Spleen (tissue), 11 donors: ENCODE measurements at regions not wholly inside any gene's neighbourhood (a gene's known extent, or its start where the extent isn't known, plus 50 kb on each side); places are given as distances from the start of the nearest gene placed in this dataset.

Source experiments
- DNase-seq: peaks from one replicate; pipeline ENCODE4 v3.0.0-alpha.2; 2020
- H3K27ac ChIP-seq, 8 donors: fragments of 200-600 bp; sonication (generic) in 7 of 8; 1 replicate in 4 of 8; 2 replicates in 4 of 8; pipeline versions ENCODE4 v1.5.0 to v1.8.0; 2016 to 2021; ENCODE audit warnings: inconsistent platforms in 4 of 8, mild to moderate bottlenecking in 4 of 8, moderate library complexity in 1 of 8
- H3K27me3 ChIP-seq, 7 donors: fragments of 200-600 bp; sonication (generic) in 6 of 7; replicated peaks in 1 of 7; 1 replicate in 4 of 7; 2 replicates in 3 of 7; pipeline versions ENCODE4 v1.5.0 to v1.8.0; 2016 to 2021; ENCODE audit warnings: inconsistent platforms in 3 of 7, mild to moderate bottlenecking in 1 of 7
- H3K36me3 ChIP-seq, 6 donors: fragments of 200-600 bp; sonication (generic) in 5 of 6; 1 replicate in 4 of 6; 2 replicates in 2 of 6; pipeline versions ENCODE4 v1.5.0 to v1.8.0; 2016 to 2021; ENCODE audit warnings: inconsistent platforms in 2 of 6
- H3K4me1 ChIP-seq, 6 donors: fragments of 200-600 bp; sonication (generic) in 5 of 6; 1 replicate in 3 of 6; 2 replicates in 3 of 6; pipeline versions ENCODE4 v1.5.0 to v1.8.0; 2016 to 2021; ENCODE audit warnings: inconsistent platforms in 3 of 6
- H3K4me3 ChIP-seq, 8 donors: fragments of 200-600 bp; sonication (generic) in 7 of 8; 1 replicate in 4 of 8; 2 replicates in 4 of 8; pipeline versions ENCODE4 v1.5.0 to v1.8.0; 2016 to 2021; ENCODE audit warnings: inconsistent platforms in 4 of 8, mild to moderate bottlenecking in 4 of 8, moderate library complexity in 2 of 8
- H3K9me3 ChIP-seq, 8 donors: fragments of 200-600 bp; sonication (generic) in 7 of 8; 1 replicate in 4 of 8; 2 replicates in 4 of 8; pipeline versions ENCODE4 v1.5.0 to v1.8.0; 2016 to 2021; ENCODE audit warnings: inconsistent platforms in 4 of 8
- POLR2A ChIP-seq, 3 donors: fragments of 450-650 bp; IDR thresholded peaks; one replicate each; pipeline ENCODE4 v1.5.1; 2017; ENCODE audit warnings: antibody characterized with exemption in 3 of 3, mild to moderate bottlenecking in 1 of 3
- POLR2AphosphoS5 ChIP-seq, 3 donors: sonication (generic); formaldehyde crosslinking; IDR thresholded peaks; one replicate each; pipeline ENCODE4 v1.5.1; 2017; ENCODE audit warnings: antibody characterized with exemption in 3 of 3
- WGBS, 5 donors: extraction: QIAGEN DNeasy Blood & Tissue Kit in 3 of 5; methylation state at CpG; one replicate each; pipeline versions ENCODE4 v1.1.5 to v1.1.7; 2013 to 2018; 5-methylcytosine and 5-hydroxymethylcytosine counted together
- intact Hi-C: fragments of 100-400 bp; cut with DNase I; formaldehyde crosslinking; loops from one replicate; pipeline ENCODE4 v1.15.0; 2023; ENCODE audit warnings: low total_unique reads
- TF ChIP-seq, protein P1 (sequence below), 11 experiments: fragments of 200-600 bp in 7 of 11; fragments of 450-650 bp in 4 of 11; sonication (generic) in 4 of 11; IDR thresholded peaks in 8 of 11; conservative IDR thresholded peaks in 3 of 11; 1 replicate in 7 of 11; 2 replicates in 4 of 11; pipeline versions ENCODE4 v1.4.0 to v1.8.0; 2016 to 2021; ENCODE audit warnings: antibody characterized with exemption in 11 of 11, inconsistent platforms in 4 of 11, mild to moderate bottlenecking in 1 of 11
- donor health status: healthy with polysubstance abuse.
- donor health status: DM: no; HTN: no; CAD: no; lungs with moderate emphysema.
- donor health status: DM: no; HTN: no; CAD: no.
- donor health status: Bipolar disorder and iron deficiency.
- donor health status: healthy.
- donor health status: DM: no; HTN: no; CAD: no.
- donor health status: DM: yes; HTN: yes; CAD: no.

DNA sequence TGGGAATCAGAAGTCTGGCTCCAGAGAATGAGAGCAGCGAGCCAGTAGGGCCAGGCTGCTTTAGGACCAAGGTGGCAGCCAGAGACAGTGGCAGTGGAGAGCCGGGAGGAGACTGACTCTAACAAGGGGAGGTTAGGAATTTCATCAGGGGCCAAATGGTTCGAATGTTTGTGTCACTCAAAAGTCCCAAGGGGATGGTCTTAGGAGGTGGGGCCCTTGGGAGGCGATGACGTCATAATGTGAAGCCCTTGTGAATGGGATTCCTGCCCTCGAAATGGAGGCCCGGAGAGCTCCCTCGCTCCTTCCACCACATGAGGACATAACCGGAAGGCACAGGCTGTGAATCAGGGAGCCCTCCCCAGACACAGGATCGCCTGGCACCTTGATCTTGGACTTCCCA is 299.7 kb downstream of the QKI start:
- Histone ChIP-seq H3K4me3 (no peak overlapping the region), H3K9me3 (no peaks in the 10 kb centered on the region), H3K4me1 (peaks cover 10 to 68% (median 40%) of the 10 kb centered on the region in 6 donors), H3K27me3 (no peaks in the 10 kb centered on the region), H3K36me3 (no peaks in the 10 kb centered on the region), H3K27ac (no peak overlapping the region)
- no peak for DNase-seq
- 89 to 93% (median 91%) methylated on average over 10 of the region's 10 CpGs for WGBS, 5 donors
- TF ChIP-seq, protein P1, sequence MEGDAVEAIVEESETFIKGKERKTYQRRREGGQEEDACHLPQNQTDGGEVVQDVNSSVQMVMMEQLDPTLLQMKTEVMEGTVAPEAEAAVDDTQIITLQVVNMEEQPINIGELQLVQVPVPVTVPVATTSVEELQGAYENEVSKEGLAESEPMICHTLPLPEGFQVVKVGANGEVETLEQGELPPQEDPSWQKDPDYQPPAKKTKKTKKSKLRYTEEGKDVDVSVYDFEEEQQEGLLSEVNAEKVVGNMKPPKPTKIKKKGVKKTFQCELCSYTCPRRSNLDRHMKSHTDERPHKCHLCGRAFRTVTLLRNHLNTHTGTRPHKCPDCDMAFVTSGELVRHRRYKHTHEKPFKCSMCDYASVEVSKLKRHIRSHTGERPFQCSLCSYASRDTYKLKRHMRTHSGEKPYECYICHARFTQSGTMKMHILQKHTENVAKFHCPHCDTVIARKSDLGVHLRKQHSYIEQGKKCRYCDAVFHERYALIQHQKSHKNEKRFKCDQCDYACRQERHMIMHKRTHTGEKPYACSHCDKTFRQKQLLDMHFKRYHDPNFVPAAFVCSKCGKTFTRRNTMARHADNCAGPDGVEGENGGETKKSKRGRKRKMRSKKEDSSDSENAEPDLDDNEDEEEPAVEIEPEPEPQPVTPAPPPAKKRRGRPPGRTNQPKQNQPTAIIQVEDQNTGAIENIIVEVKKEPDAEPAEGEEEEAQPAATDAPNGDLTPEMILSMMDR (IDR thresholded peaks at IDR 0.05 in 8 of 11, conservative IDR thresholded peaks at IDR 0.05 in 3 of 11), result no peak
- TF ChIP-seq POLR2AphosphoS5 (IDR thresholded peaks at IDR 0.05) (no peak), POLR2A (IDR thresholded peaks at IDR 0.05) (no peak)
- intact Hi-C loops, result no loop called here

DNA sequence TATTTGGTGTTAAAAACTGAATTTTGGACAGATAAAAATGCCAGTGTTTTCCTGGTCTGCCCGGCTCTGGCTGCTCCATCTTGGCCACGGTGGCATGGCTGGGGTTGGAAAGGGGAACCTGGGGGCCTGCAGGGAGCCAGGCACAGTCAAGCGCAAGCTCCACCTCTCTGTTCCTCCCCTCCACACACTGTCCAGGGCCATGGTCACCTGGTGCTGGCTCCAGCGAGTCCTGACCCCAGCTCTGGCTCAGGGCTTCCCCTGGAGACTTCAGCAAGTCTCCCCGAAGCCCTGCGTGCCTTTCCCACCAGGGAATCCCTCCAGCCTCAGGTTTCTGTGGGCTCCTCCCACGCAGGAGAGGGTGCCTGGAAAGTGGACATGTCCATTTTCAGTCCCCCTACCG is 298.5 kb downstream of the QKI start:
- 71 to 80% (median 74%) methylated on average over 7 to 8 of the region's 8 CpGs for WGBS, 5 donors
- no peaks in the 10 kb centered on the region for H3K36me3 ChIP-seq
- TF ChIP-seq, protein P1 (IDR thresholded peaks at IDR 0.05 in 8 of 11, conservative IDR thresholded peaks at IDR 0.05 in 3 of 11), result no peak
- TF ChIP-seq POLR2A (IDR thresholded peaks at IDR 0.05) (no peak), POLR2AphosphoS5 (IDR thresholded peaks at IDR 0.05) (no peak)
- peak overlapping the region in 4 of 8 donors; percentile 49 to 69 (median 61) for H3K27ac ChIP-seq
- no peak overlapping the region for H3K4me3 ChIP-seq
- H3K4me1 ChIP-seq, result peaks cover 13 to 69% (median 42%) of the 10 kb centered on the region in 6 donors
- DNase-seq, result no peak
- intact Hi-C loops, result no loop called here
- no peaks in the 10 kb centered on the region for H3K27me3 ChIP-seq
- H3K9me3 ChIP-seq, result no peaks in the 10 kb centered on the region

DNA sequence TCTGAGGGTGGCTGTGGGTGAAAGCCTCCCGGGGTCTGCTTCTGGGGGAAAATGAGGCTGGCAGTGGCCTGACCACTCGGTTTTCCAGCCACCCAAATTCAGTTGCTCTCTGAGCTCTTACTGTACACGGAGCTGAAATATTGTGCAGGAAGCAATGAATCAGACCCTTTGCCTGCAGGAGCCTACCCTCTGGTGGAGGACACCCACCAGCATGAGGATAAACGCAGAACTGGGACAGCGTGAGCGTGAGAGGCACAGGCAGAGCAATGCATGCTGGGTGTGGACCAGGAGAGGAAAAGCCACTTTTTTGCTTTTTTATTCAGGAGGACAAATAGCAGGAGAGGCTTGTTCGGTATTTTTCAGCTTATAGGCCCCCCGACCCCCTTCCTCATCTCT is 298.0 kb downstream of the QKI start:
- Histone ChIP-seq H3K36me3 (no peaks in the 10 kb centered on the region), H3K9me3 (no peaks in the 10 kb centered on the region), H3K27me3 (no peaks in the 10 kb centered on the region), H3K27ac (peak overlapping the region in 4 of 8 donors; percentile 49 to 69 (median 61)), H3K4me1 (peaks cover 18 to 70% (median 46%) of the 10 kb centered on the region in 6 donors), H3K4me3 (no peak overlapping the region)
- TF ChIP-seq POLR2AphosphoS5 (IDR thresholded peaks at IDR 0.05) (no peak), POLR2A (IDR thresholded peaks at IDR 0.05) (no peak)
- TF ChIP-seq, protein P1 (IDR thresholded peaks at IDR 0.05 in 8 of 11, conservative IDR thresholded peaks at IDR 0.05 in 3 of 11), result no peak
- 47 to 70% (median 53%) methylated on average over 8 of the region's 8 CpGs for WGBS, 5 donors
- intact Hi-C loops, result no loop called here
- DNase-seq, result no peak

DNA sequence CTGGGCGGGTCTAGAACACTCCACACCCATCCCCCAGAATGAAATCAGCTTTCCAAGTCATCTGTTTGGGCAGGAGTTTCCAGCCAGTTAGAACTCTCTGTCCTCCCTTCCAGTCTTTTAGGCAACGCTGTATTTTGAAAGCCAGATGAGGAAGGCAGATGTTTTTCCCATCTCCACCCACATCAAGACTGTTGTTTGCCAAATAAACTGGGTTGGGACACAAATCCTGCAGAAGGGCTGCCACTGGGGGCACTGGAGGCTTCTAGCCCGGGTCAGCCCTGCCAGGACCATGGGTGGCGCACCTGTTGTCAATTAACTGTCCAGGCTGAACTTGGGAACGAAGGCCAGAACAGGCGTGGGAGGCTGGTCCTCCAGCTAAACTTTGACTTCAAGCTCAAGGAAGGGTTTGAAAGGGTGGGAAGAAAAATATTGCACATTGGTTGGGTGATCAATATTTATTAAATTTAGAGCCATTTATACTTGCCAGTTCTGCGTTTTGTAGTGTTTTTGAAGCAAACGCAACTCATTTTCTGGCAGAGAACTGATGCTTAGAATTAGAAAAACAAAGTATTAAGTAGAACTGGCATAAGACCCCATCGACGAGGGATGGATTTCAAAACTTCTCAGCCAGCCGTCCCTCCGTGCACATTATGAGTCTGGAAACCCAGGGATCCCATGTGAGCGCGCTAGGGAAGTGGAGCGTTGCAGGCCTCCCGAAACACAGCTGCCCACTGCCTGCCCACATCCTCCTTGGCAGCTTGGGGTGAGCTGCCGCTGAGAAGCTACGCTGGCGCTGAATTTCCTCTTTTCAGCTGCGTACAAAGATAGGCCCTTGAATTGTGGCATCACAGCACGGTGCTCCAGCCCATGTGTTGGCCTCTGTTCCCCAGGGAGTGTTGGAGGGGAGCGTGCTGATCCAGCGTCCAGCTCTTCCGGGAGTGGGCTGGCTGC is 297.4 kb downstream of the QKI start:
- intact Hi-C loops, result no loop called here
- no peaks in the 10 kb centered on the region for H3K9me3 ChIP-seq
- peak overlapping the region in 5 of 8 donors; percentile 4 to 69 (median 57) for H3K27ac ChIP-seq
- no peaks in the 10 kb centered on the region for H3K27me3 ChIP-seq
- H3K4me3 ChIP-seq, result peak overlapping the region in 1 of 8 donors; percentile 3
- peaks cover 24 to 70% (median 52%) of the 10 kb centered on the region in 6 donors for H3K4me1 ChIP-seq
- DNase-seq, result peak; percentile 90
- H3K36me3 ChIP-seq, result no peaks in the 10 kb centered on the region
- 35 to 58% (median 43%) methylated on average over 19 to 24 of the region's 24 CpGs for WGBS, 5 donors
- TF ChIP-seq POLR2AphosphoS5 (IDR thresholded peaks at IDR 0.05) (peak; percentile 63 to 80 (median 70)), POLR2A (IDR thresholded peaks at IDR 0.05) (no peak)
- TF ChIP-seq, protein P1 (IDR thresholded peaks at IDR 0.05 in 8 of 11, conservative IDR thresholded peaks at IDR 0.05 in 3 of 11), result no peak
